ENCODE measurements at regions not wholly inside any gene's neighbourhood (a gene's known extent, or its start where the extent isn't known, plus 50 kb on each side); places are given as distances from the start of the nearest gene placed in this dataset.

- ChIA-PET CTCF (no interaction called here), POLR2A (ENCODE audit: unreplicated experiment) (no interaction called here)
- Histone ChIP-seq H3K27me3 (ENCODE audit: control insufficient read depth, insufficient read depth, low read length) (peaks cover 35% of the 10 kb centered on the region; the same call in 1 of the 2 replicates), H3K79me1 (ENCODE audit: low read depth in 1 of 2, low read length in 2 of 2) (no peaks in the 10 kb centered on the region), H2BK20ac (ENCODE audit: low read depth, low read length) (no peak overlapping the region), H2BK5ac (ENCODE audit: low read depth, low read length, poor library complexity, severe bottlenecking) (no peak overlapping the region), H2BK120ac (ENCODE audit: low read depth, low read length) (no peak overlapping the region), H2AK9ac (replicated peaks; ENCODE audit: low read depth, low read length, poor library complexity) (no peak overlapping the region), H2AFZ (replicated peaks; ENCODE audit: low read length, poor library complexity) (no peak overlapping the region), H3K18ac (ENCODE audit: low read depth, low read length) (no peak overlapping the region), H3K36me3 (ENCODE audit: control insufficient read depth, insufficient read depth, low read length) (no peaks in the 10 kb centered on the region), H2AK5ac (ENCODE audit: low read depth, low read length) (no peak overlapping the region), H3K4me1 (ENCODE audit: control insufficient read depth, insufficient read depth, low read length) (peaks cover 2% of the 10 kb centered on the region; the same call in 1 of the 2 replicates), H2BK15ac (ENCODE audit: low read depth, low read length) (no peak overlapping the region), H3K4me3 (ENCODE audit: insufficient read depth, low read depth, low read length) (no peak overlapping the region), H4K91ac (ENCODE audit: insufficient read depth, low read depth, low read length) (no peak overlapping the region), H3K9me1 (ENCODE audit: insufficient read depth, low read length) (0 out of 2 replicates have a peak, but pooled peaks cover 3% of the 10 kb centered on the region), H3K56ac (ENCODE audit: extremely low read depth, insufficient read depth, low read length) (no peak overlapping the region), H3K23ac (ENCODE audit: low read depth, low read length) (no peak overlapping the region), H3K4me2 (ENCODE audit: low read depth, low read length) (no peak overlapping the region), H3K4ac (ENCODE audit: low read depth, low read length) (no peak overlapping the region), H3K9ac (ENCODE audit: low read depth, low read length) (no peak overlapping the region), H3K14ac (replicated peaks; ENCODE audit: low read depth, low read length) (no peak overlapping the region), H4K20me1 (ENCODE audit: insufficient read depth, low read length) (no peaks in the 10 kb centered on the region), H3K27ac (ENCODE audit: insufficient read depth, low read length) (no peak overlapping the region), H3K9me3 (ENCODE audit: control insufficient read depth, insufficient read depth, low read length) (no peaks in the 10 kb centered on the region), H4K5ac (ENCODE audit: low read depth, low read length) (no peak overlapping the region), H4K8ac (ENCODE audit: low read depth in 2 of 2, low read length in 2 of 2) (no peak overlapping the region)
- DNase-seq (no peak), ATAC-seq (ENCODE audit: low read depth) (no peak)
- BruUV-seq (replicated peaks) = no TSS peak
- in situ Hi-C loops (cut with MboI; ENCODE audit: low sequenced_read_pairs) = no loop called here
- intact Hi-C loops (cut with micrococcal nuclease) = no loop called here
- dilution Hi-C loops (cut with HindIII; ENCODE audit: low sequenced_read_pairs, unreplicated experiment) = no loop called here
- WGBS, 2 experiments (ENCODE audit: extremely low coverage in 2 of 2, insufficient read length in 1 of 2) = no CpG with 5 or more reads among the region's 5 CpGs
- TF ChIP-seq RAD21 (IDR thresholded peaks at IDR 0.05; ENCODE audit: low read length) (no peak), NFE2L2 (IDR thresholded peaks at IDR 0.05; ENCODE audit: low read depth, low read length) (no peak), BHLHE40 (IDR thresholded peaks at IDR 0.05; ENCODE audit: low read depth, low read length) (no peak), CTCF (conservative IDR thresholded peaks at IDR 0.05; ENCODE audit: low read depth, low read length) (no peak), USF2 (IDR thresholded peaks at IDR 0.05; ENCODE audit: low read depth, low read length) (no peak), SMC3 (IDR thresholded peaks at IDR 0.05; ENCODE audit: low read depth, low read length) (no peak), FOS (IDR thresholded peaks at IDR 0.05; ENCODE audit: low read depth, low read length) (no peak), MXI1 (IDR thresholded peaks at IDR 0.05; ENCODE audit: borderline replicate concordance, low read depth, low read length) (no peak), ELK1 (IDR thresholded peaks at IDR 0.05; ENCODE audit: borderline replicate concordance, low read depth, low read length) (no peak)
These were observed 79.2 kb downstream of the EFNB1 start for GRCh38 chrX:68908071-68908470.

Data from IMR-90 (cell line).